NCI-H446 (cell line): ENCODE measurements at regions not wholly inside any gene's neighbourhood (a gene's known extent, or its start where the extent isn't known, plus 50 kb on each side); places are given as distances from the start of the nearest gene placed in this dataset.
A peak's percentile ranks its signal among the peaks of the same experiment; 100 is the strongest.
"Not testable (repeated sequence)": the region's sequence is repeated elsewhere in the genome, so short reads cannot be mapped to it uniquely, and the experiment has no call there.

ENCODE experiments used
- DNase-seq, 2 experiments: peaks; one replicate each; lab custom pipeline; 2025; lab: John Stamatoyannopoulos, UW

DNA sequence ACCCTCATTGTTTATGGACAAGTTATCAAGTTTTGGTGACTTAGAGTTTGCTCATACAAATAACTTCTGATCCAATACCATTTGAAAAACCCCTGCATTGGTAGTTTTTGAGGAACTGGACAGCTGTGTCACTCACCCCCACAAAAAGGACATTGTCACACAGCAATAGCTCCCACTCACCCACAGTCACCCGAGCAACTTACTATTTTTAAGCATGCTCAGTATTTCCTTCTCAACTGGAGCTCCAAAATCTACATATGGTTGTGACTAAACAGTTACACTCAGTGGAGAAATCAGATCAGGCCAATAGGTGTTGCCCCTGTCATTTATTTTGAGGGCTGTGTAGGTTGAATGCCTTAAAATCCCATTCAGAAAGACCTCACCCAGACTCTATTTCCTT is 165.2 kb upstream of the AUTS2 start:
- no peak for DNase-seq

- no peak for DNase-seq
Observed at GRCh38 chr7:69434398-69434815, 163.9 kb upstream of the AUTS2 start.

DNA sequence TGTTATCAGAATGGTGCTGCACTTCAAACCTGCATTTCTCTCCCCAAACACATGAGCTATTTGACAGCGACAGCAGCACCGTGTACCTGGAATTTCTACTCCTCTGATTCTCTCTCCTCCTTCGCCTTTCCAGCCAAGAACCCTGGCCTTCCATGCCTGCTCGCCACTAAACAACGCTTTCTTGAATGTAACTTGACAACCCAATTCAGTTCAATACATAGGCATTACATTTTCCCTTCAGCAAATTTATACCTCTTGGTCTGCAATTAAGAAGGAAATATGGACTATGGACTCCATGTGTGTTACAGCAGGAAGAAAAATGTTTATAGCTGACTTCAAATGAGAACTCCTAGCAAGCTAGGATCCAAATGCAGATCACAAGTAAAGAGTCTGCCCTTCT is 162.6 kb upstream of the AUTS2 start:
- no peak for DNase-seq

GRCh38 chr7:69436946-69437345 is 161.3 kb upstream of the AUTS2 start:
- no peak for DNase-seq

GRCh38 chr7:69438584-69439412 is 159.5 kb upstream of the AUTS2 start:
- peak in 1 of 2 experiments; percentile 10 for DNase-seq

DNA sequence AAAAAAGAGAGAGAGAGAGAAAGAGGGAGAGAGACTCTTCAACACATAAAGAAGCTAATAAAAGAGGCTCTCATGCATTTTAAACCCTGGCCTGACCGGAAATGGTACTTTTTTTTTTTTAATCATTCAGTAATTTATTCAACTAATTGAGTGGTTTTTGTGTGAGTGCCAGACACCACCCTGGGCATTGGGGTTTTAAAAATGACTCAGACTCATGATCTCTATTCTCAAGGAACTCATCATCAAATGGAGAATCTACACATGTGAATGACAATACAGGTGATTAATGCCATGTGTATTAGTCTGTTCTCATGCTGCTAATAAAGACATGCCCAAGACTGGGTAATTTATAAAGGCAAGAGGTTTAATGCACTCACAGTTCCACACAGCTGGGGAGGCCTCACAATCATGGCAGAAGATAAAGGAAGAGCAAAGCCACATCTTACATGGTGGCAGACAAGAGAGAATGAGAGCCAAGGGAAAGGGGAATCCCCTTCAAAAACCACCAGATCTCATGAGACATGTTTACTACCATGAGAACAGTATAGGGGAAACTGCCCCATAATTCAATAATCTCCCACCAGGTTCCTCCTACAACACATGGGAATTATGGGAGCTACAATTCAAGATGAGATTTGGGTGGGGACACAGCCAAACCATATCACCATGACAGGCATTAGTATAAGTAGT is 158.5 kb upstream of the AUTS2 start:
- no peak for DNase-seq

- no peak for DNase-seq
Observed at GRCh38 chr7:69440976-69441375, 157.3 kb upstream of the AUTS2 start.

DNA sequence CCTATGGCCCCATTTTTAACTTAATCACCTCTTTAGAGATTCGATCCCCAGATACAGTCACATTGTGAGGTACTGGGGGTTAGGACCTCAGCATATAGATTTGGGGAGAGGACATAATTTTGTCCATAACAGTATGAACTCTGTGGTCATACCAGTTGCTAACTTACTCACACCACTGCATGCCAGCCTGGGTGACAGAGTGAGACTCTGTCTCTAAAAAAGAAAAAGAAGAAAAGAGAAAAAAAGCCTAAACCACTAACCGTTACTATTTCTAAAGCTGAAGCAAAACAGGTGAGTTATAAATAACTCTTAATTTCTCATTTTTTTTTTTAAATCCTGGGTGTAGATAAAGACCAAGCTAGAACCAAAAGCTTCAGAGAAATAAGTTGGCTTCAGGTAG is 155.1 kb upstream of the AUTS2 start:
- DNase-seq, result no peak

GRCh38 chr7:69445541-69445940 is 152.7 kb upstream of the AUTS2 start:
- no peak for DNase-seq

DNA sequence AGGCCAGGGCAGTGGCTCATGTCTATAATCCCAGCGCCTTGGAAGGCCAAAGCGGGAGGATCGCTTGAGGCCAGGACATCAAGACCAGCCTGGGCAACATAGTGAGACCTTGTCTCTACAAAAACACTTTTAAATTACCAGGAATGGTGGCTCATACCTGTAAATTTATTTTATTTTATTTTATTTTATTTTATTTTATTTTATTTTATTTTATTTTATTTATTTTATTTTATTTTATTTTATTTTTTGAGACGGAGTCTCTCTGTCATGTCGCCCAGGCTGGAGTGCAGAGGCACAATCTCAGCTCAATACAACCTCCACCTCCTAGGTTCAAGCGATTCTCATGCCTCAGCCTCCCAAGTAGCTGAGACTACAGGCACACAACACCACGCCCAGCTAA is 152.1 kb upstream of the AUTS2 start:
- not testable (repeated sequence) for DNase-seq

DNA sequence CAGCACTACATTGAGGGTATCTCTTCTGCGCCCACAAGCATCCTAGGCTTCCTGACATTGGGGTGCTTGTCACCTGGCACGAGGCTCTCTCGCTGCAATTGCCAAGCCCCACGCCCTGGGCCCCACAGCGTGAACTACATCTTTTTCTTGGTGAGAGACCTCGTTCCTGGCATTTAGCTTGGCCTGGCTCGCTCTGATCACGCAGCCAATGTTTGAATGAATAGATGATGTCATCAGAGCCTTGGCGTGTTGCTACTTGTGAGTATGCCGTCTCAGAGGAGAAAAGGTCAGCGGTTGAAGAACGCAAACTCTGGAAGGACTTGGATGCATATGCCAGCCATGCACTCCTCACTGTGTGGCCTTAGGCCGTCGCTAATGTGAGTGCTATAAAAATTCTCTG is 150.2 kb upstream of the AUTS2 start:
- peak in 1 of 2 experiments; percentile 2 for DNase-seq

DNA sequence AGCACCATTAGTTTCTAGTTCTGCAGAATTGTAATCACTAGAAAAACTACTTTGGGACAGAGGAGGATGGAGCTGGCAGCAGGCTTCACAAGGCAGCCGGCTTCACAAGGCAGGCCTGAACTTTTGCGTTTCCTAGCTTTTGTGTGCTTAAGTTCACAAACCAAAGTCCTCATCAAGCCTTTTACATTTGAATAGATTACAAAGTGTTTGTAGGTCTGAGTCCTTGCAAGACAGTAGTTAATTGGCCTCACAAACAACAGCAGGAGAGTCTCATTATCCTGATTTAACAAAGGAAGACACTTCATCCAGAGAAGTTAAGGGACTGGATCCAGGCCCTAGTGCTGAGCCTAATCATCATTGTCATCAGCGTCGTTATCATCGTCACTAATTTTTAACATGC is 147.8 kb upstream of the AUTS2 start:
- DNase-seq, result no peak

DNA sequence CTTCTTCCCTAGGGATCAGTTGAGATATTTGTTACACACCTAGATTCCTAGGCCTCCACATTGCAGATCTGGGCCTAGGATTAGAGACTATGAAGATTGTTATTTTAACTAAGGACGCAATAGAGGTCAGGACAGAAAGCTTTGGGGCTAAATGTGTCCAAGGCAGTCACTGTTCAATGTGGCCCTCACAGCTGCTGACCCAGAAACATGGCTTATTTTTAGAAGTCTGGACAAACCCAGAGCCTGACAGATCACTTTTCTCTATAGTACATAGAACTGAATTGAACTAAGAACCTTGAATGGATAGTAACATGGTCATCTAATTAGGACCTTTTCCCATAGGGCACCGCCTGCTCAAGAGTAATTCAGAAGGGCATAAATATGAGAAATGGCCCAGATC is 146.6 kb upstream of the AUTS2 start:
- DNase-seq, result no peak

DNA sequence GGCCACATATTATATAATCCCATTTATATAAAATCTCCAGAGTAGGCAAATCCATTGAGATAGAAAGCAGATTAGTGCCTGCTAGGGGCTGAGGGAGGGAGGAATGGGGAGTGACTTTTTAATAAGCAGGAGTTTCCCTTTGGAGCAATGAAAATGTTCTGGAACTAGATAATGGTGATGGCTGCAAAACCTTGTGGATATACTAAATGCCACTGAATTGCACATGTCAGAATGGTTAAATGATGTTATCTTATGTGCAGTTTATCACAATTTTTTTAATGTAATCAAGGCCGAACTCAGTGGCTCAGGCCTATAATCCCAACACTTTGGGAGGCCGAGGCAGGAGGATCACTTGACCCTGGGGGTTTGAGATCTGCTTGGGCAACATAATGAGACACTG is 145.5 kb upstream of the AUTS2 start:
- no peak for DNase-seq

GRCh38 chr7:69457595-69458504 is 140.4 kb upstream of the AUTS2 start:
- peak in 1 of 2 experiments; percentile 4 for DNase-seq

DNA sequence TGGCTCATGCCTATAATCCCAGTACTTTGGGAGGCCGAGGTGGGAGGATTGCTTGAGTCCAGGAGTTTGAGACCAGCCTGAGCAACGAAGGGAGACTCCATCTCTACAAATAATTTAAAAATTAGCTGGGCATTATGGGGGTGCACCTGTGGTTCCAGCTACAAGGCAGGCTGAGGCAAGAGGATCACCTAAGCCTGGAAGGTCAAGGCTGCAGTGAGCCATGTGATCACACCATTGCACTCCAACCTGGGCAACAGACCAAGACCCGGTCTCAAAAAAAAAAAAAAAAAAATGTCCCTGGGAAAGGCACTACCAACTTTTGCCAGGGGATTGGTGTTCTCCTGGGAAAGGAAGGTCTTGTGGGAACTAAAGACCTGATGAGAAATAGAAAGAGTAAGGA is 134.2 kb upstream of the AUTS2 start:
- no peak for DNase-seq

GRCh38 chr7:69465262-69465661 is 133.0 kb upstream of the AUTS2 start:
- no peak for DNase-seq

DNA sequence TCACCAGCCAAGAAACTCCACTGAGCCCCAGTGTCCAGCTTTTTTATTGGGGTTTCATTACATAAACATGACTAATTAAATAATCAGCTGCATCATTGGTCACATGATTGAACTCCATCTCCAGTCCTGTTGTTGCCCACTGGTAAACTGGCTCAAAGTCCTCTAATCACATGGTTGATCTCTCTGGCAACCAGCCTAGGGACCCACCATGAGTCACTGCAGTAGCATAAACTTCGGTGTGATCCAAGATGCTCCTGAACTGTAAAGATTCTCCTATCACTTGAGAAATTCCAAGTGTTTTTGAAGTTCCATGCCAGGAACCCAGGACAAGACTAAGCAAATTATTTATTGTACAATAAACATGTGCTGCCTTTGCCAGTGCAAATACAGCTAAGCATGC is 130.4 kb upstream of the AUTS2 start:
- no peak for DNase-seq

- no peak for DNase-seq
Observed at GRCh38 chr7:69476416-69476815, 121.9 kb upstream of the AUTS2 start.

GRCh38 chr7:69482676-69483075 is 115.6 kb upstream of the AUTS2 start:
- DNase-seq, result no peak

- DNase-seq, result no peak
Observed at GRCh38 chr7:69489533-69489932, 108.7 kb upstream of the AUTS2 start.

GRCh38 chr7:69498671-69499070 is 99.6 kb upstream of the AUTS2 start:
- no peak for DNase-seq

- no peak for DNase-seq
Observed at GRCh38 chr7:69502358-69502757, 95.9 kb upstream of the AUTS2 start.
